Activated T-cell treated with anti-CD3 and anti-CD28 coated beads, Interleukin-2, amount 50 U/mL, for 72 hours (primary cell): ENCODE measurements at regions not wholly inside any gene's neighbourhood (a gene's known extent, or its start where the extent isn't known, plus 50 kb on each side); places are given as distances from the start of the nearest gene placed in this dataset.

Experiments
- ATAC-seq, 2 donors: fragments of 150-1000 bp; cut with Tn5 transposase; replicated peaks in 1 of 2; 2 replicates each; pipeline ENCODE4 v1.10.0; 2021; ENCODE audit warnings: moderate library complexity in 2 of 2, mild to moderate bottlenecking in 1 of 2
- DNase-seq, 2 donors: peaks; one replicate each; pipeline ENCODE4 v3.0.0; 2021 to 2022; ENCODE audit warnings: mixed read lengths in 1 of 2
- H3K27ac Mint-ChIP-seq: one replicate; pipeline ENCODE4 v1.8.0; 2022; ENCODE audit warnings: mild to moderate bottlenecking, moderate library complexity, mixed read lengths
- H3K27me3 Mint-ChIP-seq: one replicate; pipeline ENCODE4 v1.8.0; 2022; ENCODE audit warnings: low read depth, mixed read lengths
- H3K36me3 Mint-ChIP-seq, 2 donors: one replicate each; pipeline ENCODE4 v1.8.0; 2022; ENCODE audit warnings: mixed read lengths in 2 of 2, mild to moderate bottlenecking in 1 of 2; ENCODE audit not compliant: insufficient read depth in 2 of 2
- H3K4me1 Mint-ChIP-seq: one replicate; pipeline ENCODE4 v1.8.0; 2022; ENCODE audit warnings: low read depth, mixed read lengths
- H3K4me3 Mint-ChIP-seq, 2 donors: one replicate each; pipeline ENCODE4 v1.8.0; 2022; ENCODE audit warnings: mild to moderate bottlenecking in 2 of 2, mixed read lengths in 2 of 2, moderate library complexity in 2 of 2
- H3K9me3 Mint-ChIP-seq, 2 donors: one replicate each; pipeline ENCODE4 v1.8.0; 2022; ENCODE audit warnings: mixed read lengths in 2 of 2

DNA sequence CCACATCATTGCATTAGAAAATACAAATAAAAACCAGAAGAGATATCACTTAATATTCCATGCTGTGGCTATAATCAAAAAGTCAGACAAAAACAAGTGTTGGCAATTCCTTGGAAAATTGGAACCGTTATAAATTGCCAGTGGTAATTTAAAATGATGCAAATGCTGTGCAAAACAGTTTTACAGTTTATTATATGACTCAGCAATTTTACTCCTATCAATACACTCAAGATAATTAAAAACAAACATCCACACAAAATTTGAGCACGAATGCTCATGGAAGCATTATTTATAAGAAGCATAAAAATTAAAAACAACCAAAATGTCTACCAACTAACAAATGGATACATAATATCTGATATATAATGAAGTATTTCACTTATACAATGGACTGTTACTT is 728.8 kb downstream of the CBLN2 start:
- Mint-ChIP-seq H3K27me3 (no peaks in the 10 kb centered on the region), H3K9me3 (peaks cover 0 to 3% of the 10 kb centered on the region in 2 donors), H3K4me1 (no peaks in the 10 kb centered on the region), H3K36me3 (no peaks in the 10 kb centered on the region), H3K27ac (no peak overlapping the region), H3K4me3 (no peak overlapping the region)
- ATAC-seq = no peak
- DNase-seq = no peak

DNA sequence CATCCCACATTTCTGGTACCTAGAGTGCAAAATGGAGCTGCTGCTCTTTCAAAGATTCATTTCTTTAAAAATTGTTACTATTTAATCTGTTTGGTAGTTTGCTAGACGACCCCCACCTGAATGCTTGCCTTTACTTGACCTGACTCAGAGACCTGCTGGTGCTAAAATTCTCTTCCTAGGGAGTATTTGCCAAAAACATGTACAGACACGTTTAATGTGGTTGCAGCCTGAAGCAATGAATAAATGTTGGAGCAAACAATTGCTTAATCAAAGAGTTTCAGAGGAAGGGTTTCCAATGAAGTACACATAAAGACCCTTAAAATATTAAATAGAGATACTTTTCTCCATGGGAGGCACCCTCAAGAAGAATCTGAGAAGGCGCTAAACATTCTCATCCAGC is 734.4 kb downstream of the CBLN2 start:
- Mint-ChIP-seq H3K9me3 (peaks cover 2 to 10% of the 10 kb centered on the region in 2 donors), H3K27me3 (no peaks in the 10 kb centered on the region), H3K27ac (no peak overlapping the region), H3K36me3 (no peaks in the 10 kb centered on the region), H3K4me3 (no peak overlapping the region), H3K4me1 (no peaks in the 10 kb centered on the region)
- ATAC-seq (no peak), DNase-seq (no peak)

DNA sequence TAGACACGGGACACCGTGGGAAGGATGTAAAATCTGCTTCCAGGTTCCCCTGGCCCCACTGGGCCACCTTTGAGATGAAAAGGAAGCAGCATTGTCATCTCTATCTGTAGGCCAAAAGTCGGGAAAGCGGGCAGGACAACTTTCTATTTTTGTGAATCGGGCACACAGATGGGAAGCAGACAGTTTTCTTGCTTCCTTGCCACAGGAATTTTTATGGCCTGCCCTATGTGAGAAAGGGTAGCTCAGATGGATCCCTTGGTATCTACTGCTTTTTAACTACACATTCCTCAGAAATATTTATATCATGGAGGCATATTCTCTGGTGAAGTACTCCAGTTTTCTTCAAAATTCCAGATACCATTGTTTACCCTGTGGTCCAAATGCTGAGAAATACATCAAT is 735.5 kb downstream of the CBLN2 start:
- H3K9me3 Mint-ChIP-seq = peaks cover 2 to 10% of the 10 kb centered on the region in 2 donors
- H3K4me1 Mint-ChIP-seq = no peaks in the 10 kb centered on the region
- H3K27ac Mint-ChIP-seq = no peak overlapping the region
- H3K36me3 Mint-ChIP-seq = peaks cover 0 to 1% of the 10 kb centered on the region in 2 donors
- DNase-seq (no peak), ATAC-seq (no peak)
- no peak overlapping the region for H3K4me3 Mint-ChIP-seq
- no peaks in the 10 kb centered on the region for H3K27me3 Mint-ChIP-seq

DNA sequence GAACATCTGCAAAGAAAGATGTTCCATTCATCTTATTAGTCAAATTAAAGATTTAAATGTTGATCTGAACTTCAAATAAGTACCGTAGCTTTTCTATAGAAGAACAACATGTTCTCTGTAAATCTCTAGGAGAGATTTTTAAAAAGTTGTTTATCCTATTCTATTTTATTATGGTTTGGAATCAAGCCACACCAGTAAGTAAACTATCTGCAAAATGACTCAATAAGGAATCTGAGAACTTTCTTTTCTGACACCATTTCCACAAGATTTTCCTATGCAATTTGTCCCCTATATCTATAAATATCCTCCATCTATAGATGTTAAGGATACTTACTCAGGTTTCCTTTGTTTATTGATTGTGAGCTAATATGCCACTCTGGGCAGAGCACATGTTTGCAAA is 736.6 kb downstream of the CBLN2 start:
- Mint-ChIP-seq H3K36me3 (peaks cover 0 to 1% of the 10 kb centered on the region in 2 donors), H3K4me1 (no peaks in the 10 kb centered on the region), H3K9me3 (peaks cover 2 to 7% of the 10 kb centered on the region in 2 donors), H3K27me3 (no peaks in the 10 kb centered on the region), H3K27ac (no peak overlapping the region), H3K4me3 (no peak overlapping the region)
- DNase-seq (no peak), ATAC-seq (no peak)

DNA sequence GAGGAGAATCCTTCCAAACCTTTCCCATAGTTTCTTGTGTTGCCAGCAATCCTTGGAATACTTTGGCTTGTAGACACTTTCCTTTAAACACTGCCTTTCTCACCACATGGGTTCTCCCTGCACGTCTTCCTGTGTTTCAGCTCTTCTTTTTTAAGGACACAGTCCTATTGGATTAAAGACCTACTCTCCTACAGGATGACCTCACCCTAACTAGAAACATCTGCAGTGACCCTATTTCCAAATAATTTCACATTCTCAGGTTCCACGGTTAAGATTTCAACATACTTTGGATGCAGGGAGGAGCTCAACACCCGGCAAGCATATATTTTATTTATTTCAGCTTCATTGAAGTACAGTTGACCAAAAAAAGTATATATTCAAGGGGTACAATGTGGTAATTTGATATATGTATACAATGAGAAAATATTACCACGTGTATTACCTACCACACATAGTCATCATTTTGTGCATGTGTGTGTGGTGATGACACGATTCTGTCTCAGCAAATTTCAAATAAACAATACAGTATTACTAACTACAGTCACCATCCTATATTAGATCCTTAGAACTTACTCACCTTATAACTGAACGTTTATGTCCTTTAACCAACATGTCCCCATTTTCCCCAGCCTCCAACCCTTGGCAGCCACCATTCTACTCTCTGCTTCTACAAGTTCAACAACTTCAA is 745.0 kb downstream of the CBLN2 start:
- no peak overlapping the region for H3K4me3 Mint-ChIP-seq
- ATAC-seq (no peak), DNase-seq (no peak)
- H3K36me3 Mint-ChIP-seq = peaks cover 0 to 1% of the 10 kb centered on the region in 2 donors
- no peaks in the 10 kb centered on the region for H3K27me3 Mint-ChIP-seq
- H3K9me3 Mint-ChIP-seq = no peaks in the 10 kb centered on the region
- no peaks in the 10 kb centered on the region for H3K4me1 Mint-ChIP-seq
- H3K27ac Mint-ChIP-seq = no peak overlapping the region

DNA sequence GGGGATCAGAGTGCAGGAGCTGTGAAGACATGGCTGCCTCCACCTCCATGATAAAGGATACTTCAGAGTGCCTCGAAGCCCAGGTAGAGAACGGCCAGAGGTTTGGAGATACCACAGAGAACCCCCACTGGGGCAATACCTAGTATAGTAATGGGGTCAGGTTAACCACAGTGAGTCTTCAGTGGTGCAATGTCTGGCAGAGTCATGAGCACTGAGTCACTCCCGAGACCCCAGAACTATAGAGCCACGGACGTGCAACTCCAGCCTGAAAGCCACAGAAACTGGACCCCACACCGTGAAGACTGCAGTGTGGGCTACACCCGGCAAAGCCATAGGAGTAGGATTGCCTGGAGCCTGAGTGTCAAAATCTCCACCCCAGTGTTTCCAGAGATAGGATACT is 746.6 kb downstream of the CBLN2 start:
- H3K27me3 Mint-ChIP-seq = no peaks in the 10 kb centered on the region
- no peaks in the 10 kb centered on the region for H3K36me3 Mint-ChIP-seq
- no peaks in the 10 kb centered on the region for H3K4me1 Mint-ChIP-seq
- ATAC-seq (no peak), DNase-seq (no peak)
- no peak overlapping the region for H3K27ac Mint-ChIP-seq
- H3K9me3 Mint-ChIP-seq = no peaks in the 10 kb centered on the region
- H3K4me3 Mint-ChIP-seq = no peak overlapping the region

DNA sequence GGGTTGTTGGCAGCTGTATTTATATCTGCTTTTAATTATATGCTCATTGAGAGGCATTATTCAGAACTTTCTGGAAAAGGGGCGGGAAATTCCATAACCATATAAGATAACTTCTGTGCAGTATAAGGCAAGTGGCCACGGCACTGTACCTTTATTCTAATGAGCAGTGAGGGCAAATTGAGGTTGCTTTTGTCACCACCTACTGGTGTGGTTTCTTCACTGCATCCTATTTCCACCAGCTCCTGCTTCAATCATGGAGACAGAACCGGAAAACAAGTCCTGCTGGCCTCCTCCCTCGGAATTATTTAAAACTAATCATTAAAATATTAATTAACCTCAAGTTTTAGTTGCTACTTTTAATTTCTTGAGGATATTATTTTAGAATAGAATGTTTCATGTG is 759.4 kb downstream of the CBLN2 start:
- DNase-seq (peak in 1 of 2 donors; percentile 8), ATAC-seq (no peak)
- H3K9me3 Mint-ChIP-seq = no peaks in the 10 kb centered on the region
- H3K4me1 Mint-ChIP-seq = no peaks in the 10 kb centered on the region
- no peak overlapping the region for H3K27ac Mint-ChIP-seq
- H3K4me3 Mint-ChIP-seq = no peak overlapping the region
- H3K36me3 Mint-ChIP-seq = no peaks in the 10 kb centered on the region
- no peaks in the 10 kb centered on the region for H3K27me3 Mint-ChIP-seq

DNA sequence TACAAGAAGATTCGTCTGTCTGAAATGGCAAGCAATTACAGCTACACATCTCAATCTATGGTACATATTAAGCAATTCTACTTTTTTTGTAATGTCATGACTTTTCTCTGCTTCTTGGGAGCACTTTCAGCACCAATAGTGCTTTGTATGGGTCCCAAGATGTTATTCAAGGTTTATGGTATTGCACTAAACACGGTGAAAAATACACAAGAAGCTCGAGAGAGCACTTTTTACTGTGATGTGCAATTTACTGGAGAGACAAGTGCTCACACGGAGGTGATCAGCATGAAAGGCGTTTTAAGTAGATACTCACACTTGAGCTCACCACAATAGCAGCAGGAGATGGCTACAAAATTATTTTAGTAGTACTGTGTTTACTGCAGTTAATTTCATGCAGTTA is 783.6 kb downstream of the CBLN2 start:
- Mint-ChIP-seq H3K9me3 (peaks cover 0 to 3% of the 10 kb centered on the region in 2 donors), H3K4me3 (no peak overlapping the region), H3K4me1 (no peaks in the 10 kb centered on the region), H3K36me3 (peaks cover 0 to under 1% of the 10 kb centered on the region in 2 donors), H3K27ac (no peak overlapping the region), H3K27me3 (no peaks in the 10 kb centered on the region)
- no peak for DNase-seq
- ATAC-seq = no peak

DNA sequence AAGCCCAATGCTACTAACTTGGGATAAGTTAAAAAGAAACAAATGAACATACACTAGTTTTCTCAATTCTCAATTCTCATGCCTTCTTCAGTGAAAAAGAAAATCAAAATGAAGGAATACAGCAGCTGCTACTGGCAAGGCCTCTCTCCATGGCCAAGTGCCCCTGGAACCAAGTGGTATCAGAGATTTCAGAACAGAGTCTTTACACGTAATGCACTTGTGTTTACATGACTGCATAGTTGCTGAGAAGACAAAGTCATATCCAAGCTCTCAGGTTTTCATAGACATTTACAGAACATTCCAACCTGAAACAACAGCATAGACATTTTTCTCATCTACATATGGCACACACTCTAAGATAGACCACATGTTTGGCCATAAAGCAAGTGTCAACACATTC is 789.9 kb downstream of the CBLN2 start:
- ATAC-seq = no peak
- peaks cover 0 to 4% of the 10 kb centered on the region in 2 donors for H3K9me3 Mint-ChIP-seq
- no peak for DNase-seq
- H3K4me3 Mint-ChIP-seq = no peak overlapping the region
- peaks cover 0 to 2% of the 10 kb centered on the region in 2 donors for H3K36me3 Mint-ChIP-seq
- no peak overlapping the region for H3K27ac Mint-ChIP-seq
- no peaks in the 10 kb centered on the region for H3K27me3 Mint-ChIP-seq
- H3K4me1 Mint-ChIP-seq = no peaks in the 10 kb centered on the region

DNA sequence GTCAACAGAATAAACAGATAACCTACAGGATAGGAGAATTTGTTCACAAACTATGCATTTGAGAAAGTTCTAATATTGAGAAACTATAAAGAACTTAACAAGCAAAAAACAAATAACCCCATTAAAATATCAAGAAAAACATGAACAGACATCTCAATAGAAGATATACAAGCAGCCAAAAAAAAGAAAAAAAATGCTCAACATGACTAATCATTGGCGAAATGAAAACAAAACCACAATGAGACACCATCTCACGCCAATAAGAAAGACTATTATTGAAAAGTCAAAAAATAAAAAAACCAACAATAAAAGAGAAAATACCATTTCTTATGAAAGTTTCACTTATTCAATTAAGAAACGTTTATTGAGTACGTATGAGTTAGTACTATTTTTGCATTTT is 800.5 kb downstream of the CBLN2 start:
- Mint-ChIP-seq H3K36me3 (no peaks in the 10 kb centered on the region), H3K4me1 (no peaks in the 10 kb centered on the region), H3K27ac (no peak overlapping the region), H3K27me3 (no peaks in the 10 kb centered on the region), H3K4me3 (no peak overlapping the region), H3K9me3 (peaks cover 6% of the 10 kb centered on the region in 2 donors)
- DNase-seq = no peak
- ATAC-seq = no peak

DNA sequence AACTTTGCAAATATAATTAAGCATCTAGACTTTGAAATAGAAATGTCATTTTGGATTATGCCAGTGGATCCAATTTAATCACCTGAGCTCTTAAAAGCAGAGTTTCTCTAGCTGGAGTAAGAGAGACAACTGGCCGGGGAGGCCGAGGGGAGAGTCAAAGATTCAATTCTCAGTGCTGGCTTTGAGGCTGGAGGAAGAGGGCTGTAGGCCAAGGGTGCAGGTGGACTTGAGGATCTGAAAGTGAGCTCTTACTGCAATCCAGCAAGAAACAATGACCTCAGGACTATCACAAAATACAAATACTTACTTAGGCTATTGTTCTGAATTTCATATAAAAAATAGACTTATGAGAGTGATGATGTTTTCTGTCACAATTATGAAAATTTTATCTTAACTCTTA is 814.5 kb downstream of the CBLN2 start:
- ATAC-seq (no peak), DNase-seq (no peak)
- Mint-ChIP-seq H3K4me3 (no peak overlapping the region), H3K9me3 (peaks cover 3 to 5% of the 10 kb centered on the region in 2 donors), H3K4me1 (no peaks in the 10 kb centered on the region), H3K27ac (no peak overlapping the region), H3K36me3 (no peaks in the 10 kb centered on the region), H3K27me3 (no peaks in the 10 kb centered on the region)

DNA sequence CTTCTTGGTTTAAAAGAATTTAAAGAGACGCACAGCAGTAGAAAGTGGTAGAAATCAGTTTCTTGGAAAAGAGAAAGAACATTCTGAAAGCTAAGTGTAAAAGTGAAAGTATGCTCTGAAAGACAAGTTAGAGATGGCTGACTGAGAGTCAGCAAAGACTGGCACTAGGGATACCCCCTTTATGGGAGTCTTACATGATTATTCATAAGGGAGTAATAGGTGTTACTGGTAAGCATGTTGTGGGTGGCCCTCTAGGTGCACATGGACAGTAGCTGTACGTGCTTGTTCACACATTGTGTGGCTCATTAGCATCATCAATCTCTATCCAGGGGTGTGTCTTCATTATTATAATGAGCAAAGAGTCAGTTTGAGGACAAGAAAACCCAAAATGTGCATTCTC is 816.2 kb downstream of the CBLN2 start:
- Mint-ChIP-seq H3K27me3 (no peaks in the 10 kb centered on the region), H3K4me3 (no peak overlapping the region), H3K9me3 (peaks cover 3 to 4% of the 10 kb centered on the region in 2 donors), H3K36me3 (no peaks in the 10 kb centered on the region), H3K4me1 (no peaks in the 10 kb centered on the region), H3K27ac (no peak overlapping the region)
- DNase-seq = no peak
- ATAC-seq = peak in 1 of 2 donors; percentile 42

DNA sequence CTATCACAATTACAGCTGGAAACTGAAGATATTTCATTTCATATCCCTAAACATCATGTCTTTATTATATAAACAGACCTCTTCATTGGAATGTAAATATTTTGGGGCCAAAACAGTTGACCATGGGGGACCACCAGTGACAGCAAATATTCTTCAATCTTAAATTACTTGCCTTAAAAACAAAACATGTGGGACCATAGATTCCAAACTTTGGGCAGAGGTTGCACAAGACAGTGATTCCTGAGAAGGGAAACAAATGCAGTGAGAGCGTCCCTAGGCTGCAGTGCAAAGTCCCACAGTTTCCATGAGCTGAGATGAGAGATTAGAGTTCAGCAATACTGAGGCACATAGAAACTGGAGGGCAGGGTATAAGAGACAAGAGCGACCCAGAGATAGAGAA is 818.9 kb downstream of the CBLN2 start:
- ATAC-seq (no peak), DNase-seq (no peak)
- Mint-ChIP-seq H3K27ac (no peak overlapping the region), H3K27me3 (no peaks in the 10 kb centered on the region), H3K4me1 (no peaks in the 10 kb centered on the region), H3K4me3 (no peak overlapping the region), H3K9me3 (peaks cover 3 to 4% of the 10 kb centered on the region in 2 donors), H3K36me3 (no peaks in the 10 kb centered on the region)

DNA sequence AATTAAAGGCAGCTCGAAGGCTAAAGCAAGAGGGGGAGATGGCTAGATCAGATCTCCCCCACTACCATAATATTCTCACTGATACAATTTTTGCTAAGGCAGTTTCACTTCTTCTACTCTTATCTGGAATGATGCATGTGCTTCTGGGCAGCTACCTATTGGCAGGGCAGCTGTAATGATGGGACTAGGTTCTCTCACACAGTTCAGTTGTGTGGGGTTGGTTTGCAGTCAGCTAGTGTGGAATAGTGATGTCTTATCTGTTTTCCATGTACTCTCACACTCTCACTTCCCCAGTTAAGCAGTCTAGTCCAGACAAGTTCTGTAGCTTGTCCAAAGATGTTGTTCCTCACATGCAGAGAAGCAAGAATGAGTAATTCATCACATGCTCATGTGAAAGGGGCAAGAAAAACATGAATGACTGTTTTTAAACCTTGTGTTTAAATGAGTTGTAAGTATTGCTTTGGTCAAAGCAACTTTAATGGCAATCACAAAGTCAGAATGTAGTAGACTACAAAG is 836.1 kb downstream of the CBLN2 start:
- H3K4me3 Mint-ChIP-seq = no peak overlapping the region
- H3K9me3 Mint-ChIP-seq = peaks cover 0 to 3% of the 10 kb centered on the region in 2 donors
- ATAC-seq (no peak), DNase-seq (no peak)
- no peaks in the 10 kb centered on the region for H3K36me3 Mint-ChIP-seq
- no peaks in the 10 kb centered on the region for H3K27me3 Mint-ChIP-seq
- H3K27ac Mint-ChIP-seq = no peak overlapping the region
- no peaks in the 10 kb centered on the region for H3K4me1 Mint-ChIP-seq
